Smooth muscle cell (in vitro differentiated cells): ENCODE measurements at regions not wholly inside any gene's neighbourhood (a gene's known extent, or its start where the extent isn't known, plus 50 kb on each side); places are given as distances from the start of the nearest gene placed in this dataset.
A peak's percentile ranks its signal among the peaks of the same experiment; 100 is the strongest.

ENCODE experiments used
- DNase-seq: peaks from one replicate; lab custom pipeline; 2025; ENCODE audit not compliant: unreplicated experiment; lab: John Stamatoyannopoulos, UW
- H2AFZ ChIP-seq: fragments of 200-600 bp; sonication (generic); 2 replicates; pipeline ENCODE4 v1.6.0; 2016; ENCODE audit warnings: antibody characterized with exemption, low read depth, mild to moderate bottlenecking
- H3F3A ChIP-seq: fragments of 200-600 bp; sonication (generic); 2 replicates; pipeline ENCODE4 v1.6.0; 2017; ENCODE audit warnings: antibody characterized with exemption, low read depth
- H3K27ac ChIP-seq: fragments of 200-600 bp; sonication (generic); 2 replicates; pipeline ENCODE4 v1.5.1; 2016; ENCODE audit warnings: low read depth, mild to moderate bottlenecking
- H3K27me3 ChIP-seq: fragments of 200-600 bp; sonication (generic); 2 replicates; pipeline ENCODE4 v1.6.1; 2016; ENCODE audit warnings: low read depth, mild to moderate bottlenecking
- H3K36me3 ChIP-seq: fragments of 200-600 bp; sonication (generic); 2 replicates; pipeline ENCODE4 v1.5.1; 2016; ENCODE audit warnings: low read depth
- H3K4me1 ChIP-seq: fragments of 200-600 bp; sonication (generic); 2 replicates; pipeline ENCODE4 v1.5.1; 2016; ENCODE audit warnings: low read depth
- H3K4me2 ChIP-seq: fragments of 200-600 bp; sonication (generic); 2 replicates; pipeline ENCODE4 v1.6.0; 2016; ENCODE audit warnings: mild to moderate bottlenecking
- H3K4me3 ChIP-seq: fragments of 200-600 bp; sonication (generic); 2 replicates; pipeline ENCODE4 v1.5.1; 2016; ENCODE audit warnings: mild to moderate bottlenecking
- H3K79me2 ChIP-seq: fragments of 200-600 bp; sonication (generic); 2 replicates; pipeline ENCODE4 v1.6.0; 2016; ENCODE audit warnings: low read depth, mild to moderate bottlenecking
- H3K9ac ChIP-seq: fragments of 200-600 bp; sonication (generic); 2 replicates; pipeline ENCODE4 v1.6.0; 2016; ENCODE audit warnings: low read depth
- H3K9me3 ChIP-seq: fragments of 200-600 bp; sonication (generic); replicated peaks from 2 replicates; pipeline ENCODE4 v1.5.1; 2016; ENCODE audit warnings: low read depth
- H4K20me1 ChIP-seq: fragments of 200-600 bp; sonication (generic); 2 replicates; pipeline ENCODE4 v1.6.0; 2016; ENCODE audit warnings: low read depth
- CTCF ChIP-seq: fragments of 200-600 bp; sonication (generic); IDR thresholded peaks from 2 replicates; pipeline ENCODE4 v1.5.1; 2017; ENCODE audit warnings: borderline replicate concordance, mild to moderate bottlenecking, antibody characterized with exemption; ENCODE audit not compliant: insufficient read depth, poor library complexity, severe bottlenecking
- WGBS: methylation state at CpG from one replicate; pipeline ENCODE4 v1.1.7; 2016; ENCODE audit warnings: low lambda C conversion rate; 5-methylcytosine and 5-hydroxymethylcytosine counted together

GRCh38 chr6:93701526-93701925, 282.2 kb upstream of the EPHA7 start:
- Histone ChIP-seq H3K9me3 (no peaks in the 10 kb centered on the region), H2AFZ (no peak overlapping the region), H3K4me1 (no peaks in the 10 kb centered on the region), H3K4me2 (peak overlapping the region; percentile 3), H4K20me1 (no peaks in the 10 kb centered on the region), H3K27ac (no peak overlapping the region), H3K4me3 (no peak overlapping the region), H3K36me3 (no peaks in the 10 kb centered on the region), H3K79me2 (no peaks in the 10 kb centered on the region), H3F3A (no peaks in the 10 kb centered on the region), H3K9ac (no peak overlapping the region), H3K27me3 (no peaks in the 10 kb centered on the region)
- DNase-seq = no peak
- TF ChIP-seq CTCF = no peak
- 35% methylated on average over 2 of the region's 2 CpGs for whole genome bisulfite sequencing

DNA sequence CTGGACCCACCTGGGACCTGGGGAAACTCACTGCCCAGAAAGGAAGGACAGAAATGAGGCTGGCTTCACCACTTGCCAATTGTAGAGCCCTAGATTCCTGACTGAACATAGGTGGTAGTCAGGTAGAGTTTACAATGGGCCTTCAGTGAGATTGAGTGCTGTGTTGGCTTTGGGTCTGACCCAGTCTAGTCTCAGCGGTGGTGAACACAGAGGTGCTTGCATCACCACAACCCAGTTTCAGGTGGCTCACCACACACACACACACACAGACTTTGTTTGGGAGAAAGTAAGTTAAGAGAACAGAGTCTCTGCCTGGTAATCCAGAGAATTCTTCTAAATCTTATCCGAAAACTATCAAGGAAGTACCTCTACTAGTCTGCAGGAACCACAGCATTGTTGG, 266.1 kb upstream of the EPHA7 start:
- Histone ChIP-seq H3K79me2 (no peaks in the 10 kb centered on the region), H3K27me3 (no peaks in the 10 kb centered on the region), H3K9me3 (no peaks in the 10 kb centered on the region), H3F3A (no peaks in the 10 kb centered on the region), H3K4me1 (no peaks in the 10 kb centered on the region), H3K4me2 (no peak overlapping the region), H3K4me3 (no peak overlapping the region), H3K36me3 (no peaks in the 10 kb centered on the region), H3K27ac (no peak overlapping the region), H4K20me1 (no peaks in the 10 kb centered on the region), H2AFZ (no peak overlapping the region), H3K9ac (no peak overlapping the region)
- no peak for TF ChIP-seq CTCF
- 94% methylated on average over 2 of the region's 2 CpGs for WGBS
- no peak for DNase-seq

DNA sequence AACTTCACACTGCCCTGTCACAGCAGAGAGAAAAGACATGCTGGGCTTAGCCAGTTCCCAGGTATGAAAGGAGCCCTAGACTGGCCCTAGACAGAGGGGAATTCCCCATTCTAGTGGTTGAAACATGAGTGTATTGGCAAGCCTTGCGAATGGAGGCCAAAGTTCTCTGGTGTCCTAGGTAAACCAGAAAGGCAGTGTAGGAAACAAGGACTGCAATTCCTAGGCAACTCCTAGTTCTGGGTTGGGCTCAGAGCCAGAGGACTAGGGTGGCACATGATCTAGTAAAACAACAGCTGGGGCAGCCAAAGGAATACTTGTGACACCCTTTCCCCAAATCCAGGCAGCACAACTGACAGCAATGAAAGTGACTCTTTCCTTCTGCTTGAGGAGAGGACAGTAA, 265.0 kb upstream of the EPHA7 start:
- Histone ChIP-seq H3K27ac (no peak overlapping the region), H4K20me1 (no peaks in the 10 kb centered on the region), H2AFZ (no peak overlapping the region), H3K9me3 (no peaks in the 10 kb centered on the region), H3F3A (peaks cover 3% of the 10 kb centered on the region), H3K4me3 (no peak overlapping the region), H3K4me1 (no peaks in the 10 kb centered on the region), H3K79me2 (no peaks in the 10 kb centered on the region), H3K9ac (no peak overlapping the region), H3K4me2 (no peak overlapping the region), H3K27me3 (no peaks in the 10 kb centered on the region), H3K36me3 (no peaks in the 10 kb centered on the region)
- no peak for DNase-seq
- no peak for TF ChIP-seq CTCF
- 100% methylated on average over 1 of the region's 1 CpG for WGBS

DNA sequence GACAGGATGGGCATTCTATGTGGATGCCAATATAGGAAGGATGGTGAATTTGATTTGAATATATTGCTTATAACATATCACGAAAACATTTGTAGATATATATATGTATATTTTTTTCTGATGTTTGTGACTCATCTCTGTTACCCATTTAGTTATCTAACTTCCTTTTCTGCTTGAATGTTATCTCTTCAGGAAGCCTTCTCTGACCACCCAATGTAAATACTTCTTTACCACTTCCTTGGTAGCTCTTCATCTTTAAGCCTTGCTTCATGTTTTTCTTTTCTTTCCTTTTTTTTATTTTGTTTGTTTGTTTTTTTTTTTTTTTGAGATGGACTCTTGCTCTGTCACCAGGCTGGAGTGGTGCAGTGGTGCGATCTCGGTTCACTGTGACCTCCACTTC, 260.5 kb upstream of the EPHA7 start:
- Histone ChIP-seq H3K27me3 (no peaks in the 10 kb centered on the region), H3F3A (peaks cover 4% of the 10 kb centered on the region), H3K27ac (no peak overlapping the region), H3K9ac (no peak overlapping the region), H3K4me3 (no peak overlapping the region), H3K36me3 (no peaks in the 10 kb centered on the region), H4K20me1 (no peaks in the 10 kb centered on the region), H3K79me2 (no peaks in the 10 kb centered on the region), H3K4me2 (peak overlapping the region; percentile 73), H3K9me3 (no peaks in the 10 kb centered on the region), H3K4me1 (no peaks in the 10 kb centered on the region), H2AFZ (no peak overlapping the region)
- no peak for DNase-seq
- no peak for TF ChIP-seq CTCF
- 55% methylated on average over 3 of the region's 3 CpGs for WGBS
